Femur (tissue), 1 donor: ENCODE measurements at regions not wholly inside any gene's neighbourhood (a gene's known extent, or its start where the extent isn't known, plus 50 kb on each side); places are given as distances from the start of the nearest gene placed in this dataset.
"Not testable (repeated sequence)": the region's sequence is repeated elsewhere in the genome, so short reads cannot be mapped to it uniquely, and the experiment has no call there.

Experiments
- DNase-seq: peaks from one replicate; pipeline ENCODE4 v3.0.0-alpha.2; 2017

- no peak for DNase-seq
Measured at GRCh38 chr9:31243386-31243785, 1141.1 kb upstream of the ACO1 start.

- no peak for DNase-seq
Measured at GRCh38 chr9:31248156-31248555, 1136.3 kb upstream of the ACO1 start.

GRCh38 chr9:31251386-31251785 is 1133.1 kb upstream of the ACO1 start:
- DNase-seq, result no peak

GRCh38 chr9:31253800-31254762 is 1130.4 kb upstream of the ACO1 start:
- no peak for DNase-seq

GRCh38 chr9:31255211-31255610 is 1129.2 kb upstream of the ACO1 start:
- DNase-seq, result no peak

- DNase-seq, result no peak
Measured at GRCh38 chr9:31259824-31260223, 1124.6 kb upstream of the ACO1 start.

GRCh38 chr9:31272456-31273295 is 1111.8 kb upstream of the ACO1 start:
- DNase-seq, result no peak

GRCh38 chr9:31275419-31275818 is 1109.0 kb upstream of the ACO1 start:
- no peak for DNase-seq

GRCh38 chr9:31290731-31291130 is 1093.7 kb upstream of the ACO1 start:
- no peak for DNase-seq

GRCh38 chr9:31302620-31303418 is 1081.6 kb upstream of the ACO1 start:
- DNase-seq, result no peak

GRCh38 chr9:31304576-31304975 is 1079.9 kb upstream of the ACO1 start:
- no peak for DNase-seq

- DNase-seq, result no peak
Measured at GRCh38 chr9:31314241-31314640, 1070.2 kb upstream of the ACO1 start.

- no peak for DNase-seq
Measured at GRCh38 chr9:31320494-31320893, 1063.9 kb upstream of the ACO1 start.

- no peak for DNase-seq
Measured at GRCh38 chr9:31321256-31321655, 1063.2 kb upstream of the ACO1 start.

GRCh38 chr9:31321686-31322085 is 1062.8 kb upstream of the ACO1 start:
- no peak for DNase-seq

GRCh38 chr9:31323726-31324444 is 1060.6 kb upstream of the ACO1 start:
- no peak for DNase-seq

- DNase-seq, result no peak
Measured at GRCh38 chr9:31325778-31326177, 1058.7 kb upstream of the ACO1 start.

- DNase-seq, result not testable (repeated sequence)
Measured at GRCh38 chr9:31326883-31327282, 1057.6 kb upstream of the ACO1 start.

- no peak for DNase-seq
Measured at GRCh38 chr9:31334837-31335528, 1049.5 kb upstream of the ACO1 start.

- no peak for DNase-seq
Measured at GRCh38 chr9:31335529-31336234, 1048.8 kb upstream of the ACO1 start.

GRCh38 chr9:31336386-31336785 is 1048.1 kb upstream of the ACO1 start:
- no peak for DNase-seq
